Epidermal melanocyte (primary cell): ENCODE measurements at regions not wholly inside any gene's neighbourhood (a gene's known extent, or its start where the extent isn't known, plus 50 kb on each side); places are given as distances from the start of the nearest gene placed in this dataset.
"Not testable (repeated sequence)": the region's sequence is repeated elsewhere in the genome, so short reads cannot be mapped to it uniquely, and the experiment has no call there.

Source experiments
- DNase-seq: peaks from one replicate; pipeline ENCODE4 v3.0.0; 2011; ENCODE audit warnings: low spot score; ENCODE audit not compliant: insufficient read length

DNA sequence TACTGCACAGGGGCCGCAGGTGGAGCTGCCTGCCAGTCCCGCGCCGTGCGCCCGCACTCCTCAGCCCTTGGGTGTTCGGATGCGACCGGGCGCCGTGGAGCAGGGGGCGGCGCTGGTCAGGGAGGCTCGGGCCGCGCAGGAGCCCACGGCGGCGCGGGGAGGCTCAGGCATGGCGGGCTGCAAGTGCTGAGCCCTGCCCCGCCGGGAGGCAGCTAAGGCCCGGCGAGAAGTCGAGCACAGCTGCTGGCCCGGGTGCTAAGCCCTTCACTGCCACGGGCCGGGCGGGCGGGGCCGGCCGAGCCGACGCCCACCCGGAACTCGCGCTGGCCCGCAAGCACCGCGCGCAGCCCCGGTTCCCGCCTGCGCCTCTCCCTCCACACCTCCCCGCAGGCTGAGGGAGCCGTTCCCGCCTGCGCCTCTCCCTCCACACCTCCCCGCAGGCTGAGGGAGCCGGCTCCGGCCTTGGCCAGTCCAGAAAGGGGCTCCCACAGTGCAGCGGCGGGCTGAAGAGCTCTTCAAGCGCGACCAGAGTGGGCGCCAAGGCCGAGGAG is 653.7 kb downstream of the NR2F2 start:
- not testable (repeated sequence) for DNase-seq

- DNase-seq, result no peak
Observed at GRCh38 chr15:96992817-96993216, 662.3 kb downstream of the NR2F2 start.

- no peak for DNase-seq
Observed at GRCh38 chr15:96997538-96997937, 667.0 kb downstream of the NR2F2 start.

- DNase-seq, result no peak
Observed at GRCh38 chr15:97009031-97009431, 678.5 kb downstream of the NR2F2 start.

- no peak for DNase-seq
Observed at GRCh38 chr15:97012986-97013385, 682.5 kb downstream of the NR2F2 start.

DNA sequence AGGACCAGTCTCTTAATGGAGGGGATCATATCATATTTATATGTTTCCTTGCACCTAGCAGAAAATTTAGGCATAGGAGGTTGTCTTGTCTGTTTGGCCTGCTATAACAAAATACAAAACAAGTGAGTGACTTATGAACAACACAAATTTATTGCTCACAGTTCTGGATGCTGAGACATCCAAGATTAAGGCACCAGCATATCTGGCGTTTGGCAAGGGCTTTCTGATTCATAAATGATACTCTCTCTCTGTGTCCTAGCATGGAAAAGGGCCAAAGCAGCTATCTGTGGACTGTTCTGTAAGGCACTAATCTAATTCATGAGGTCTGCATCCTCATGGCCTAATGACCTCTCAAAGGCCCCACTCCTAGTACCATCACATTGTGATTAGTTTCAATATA is 683.0 kb downstream of the NR2F2 start:
- no peak for DNase-seq

DNA sequence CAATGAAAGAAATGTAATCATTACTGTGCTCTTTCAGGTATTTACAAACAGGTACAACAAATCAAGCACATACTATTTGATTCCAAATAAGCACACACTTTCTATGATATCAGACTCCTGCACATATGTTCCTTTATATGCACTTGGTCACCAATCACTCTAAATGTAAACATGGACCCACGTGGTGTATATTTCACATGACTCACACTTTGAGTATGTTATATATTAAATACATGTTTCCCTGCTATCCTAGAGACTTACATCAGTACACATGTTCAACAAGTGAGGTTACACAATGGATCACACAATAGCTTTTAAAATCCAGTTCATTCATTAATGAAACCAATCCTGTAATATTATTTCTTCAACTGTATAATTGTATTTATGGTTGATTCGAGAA is 683.5 kb downstream of the NR2F2 start:
- DNase-seq, result no peak

DNA sequence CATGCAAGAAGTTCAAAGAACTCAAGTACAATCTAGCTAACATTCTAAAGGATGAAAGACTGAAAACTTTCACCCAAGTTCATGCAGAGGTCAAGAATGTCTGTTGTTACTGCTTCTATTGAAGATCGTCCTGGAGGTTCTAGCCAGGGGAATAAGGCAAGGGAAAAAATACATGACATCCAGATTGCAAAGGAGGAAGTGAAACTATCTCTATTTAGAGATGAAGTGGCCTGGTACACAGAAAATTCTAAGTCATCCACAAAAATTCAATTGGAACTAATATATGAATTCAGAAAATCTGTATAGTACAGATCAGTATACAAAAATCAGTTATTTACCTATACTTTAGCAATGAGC is 693.0 kb downstream of the NR2F2 start:
- DNase-seq, result no peak

DNA sequence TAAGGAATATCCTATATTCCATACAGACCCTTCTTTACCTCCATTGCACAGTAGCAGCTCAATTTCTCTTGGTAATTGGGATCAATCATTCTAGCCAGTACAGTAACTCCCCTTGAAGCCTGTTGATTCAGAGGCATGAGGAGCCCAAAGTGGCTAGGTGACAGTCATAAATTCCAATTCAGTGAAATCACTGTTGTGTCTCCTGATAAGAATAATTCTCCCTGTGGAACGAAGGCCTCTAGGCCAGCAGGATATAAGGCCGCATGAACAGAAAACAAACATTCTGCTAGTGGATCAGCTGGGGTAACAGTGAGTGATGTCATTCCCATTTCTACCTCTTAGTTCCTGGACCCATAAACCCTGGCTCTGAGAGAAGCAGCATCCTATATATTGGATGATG is 696.3 kb downstream of the NR2F2 start:
- DNase-seq, result no peak

DNA sequence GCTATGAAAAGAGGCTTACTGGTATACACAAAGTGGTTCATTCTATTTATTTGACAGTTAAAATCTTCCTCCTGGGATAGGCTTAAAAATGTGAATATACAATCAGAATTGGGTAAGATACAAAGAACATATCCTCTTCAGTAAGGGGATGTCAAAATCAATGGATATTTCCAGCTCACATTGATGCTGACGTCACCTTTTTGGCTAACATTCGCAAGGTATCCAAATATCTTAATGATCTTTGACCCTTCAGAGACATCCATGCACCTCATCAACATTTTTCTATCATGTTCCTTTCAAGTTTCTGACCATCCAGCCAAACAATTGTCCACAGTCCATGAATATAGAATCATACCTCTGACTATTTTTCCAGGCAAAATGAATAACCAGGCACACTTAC is 697.3 kb downstream of the NR2F2 start:
- DNase-seq, result no peak

- DNase-seq, result no peak
Observed at GRCh38 chr15:97030251-97030650, 699.8 kb downstream of the NR2F2 start.

DNA sequence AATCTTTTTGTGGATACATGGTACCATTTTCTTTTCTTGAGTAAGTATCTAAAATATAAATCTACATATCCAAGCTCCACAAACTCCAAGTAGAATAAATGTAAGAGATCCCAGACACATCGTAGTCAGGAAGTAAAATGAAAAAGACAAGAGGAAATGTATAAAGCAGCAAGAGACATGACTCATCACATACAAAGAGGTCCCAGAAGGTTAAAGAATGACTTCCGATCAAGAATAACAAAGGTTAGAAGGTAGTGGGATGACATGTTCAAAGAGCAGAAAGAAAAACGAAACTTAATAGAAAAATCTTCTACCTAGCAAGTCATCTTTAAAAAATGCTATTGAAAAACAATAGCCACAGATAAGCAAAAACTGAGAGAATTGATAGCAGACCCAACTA is 705.8 kb downstream of the NR2F2 start:
- no peak for DNase-seq

DNA sequence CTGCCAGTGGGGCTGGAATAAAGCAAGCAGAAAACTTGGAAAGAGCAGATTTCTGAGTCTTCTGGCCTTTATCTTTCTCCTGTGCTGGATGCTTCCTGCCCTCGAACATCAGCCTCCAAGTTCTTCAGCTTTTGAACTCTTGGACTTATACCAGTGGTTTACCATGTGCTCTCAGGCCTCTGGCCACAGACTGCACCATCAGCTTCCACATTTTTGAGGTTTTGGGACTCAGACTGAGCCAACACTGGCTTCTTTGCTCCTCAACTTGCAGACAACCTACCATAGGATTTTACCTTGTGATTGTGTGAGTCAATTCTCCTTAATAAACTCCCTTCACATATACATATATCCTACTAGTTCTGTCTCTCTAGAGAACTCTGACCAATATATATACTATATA is 706.6 kb downstream of the NR2F2 start:
- no peak for DNase-seq

DNA sequence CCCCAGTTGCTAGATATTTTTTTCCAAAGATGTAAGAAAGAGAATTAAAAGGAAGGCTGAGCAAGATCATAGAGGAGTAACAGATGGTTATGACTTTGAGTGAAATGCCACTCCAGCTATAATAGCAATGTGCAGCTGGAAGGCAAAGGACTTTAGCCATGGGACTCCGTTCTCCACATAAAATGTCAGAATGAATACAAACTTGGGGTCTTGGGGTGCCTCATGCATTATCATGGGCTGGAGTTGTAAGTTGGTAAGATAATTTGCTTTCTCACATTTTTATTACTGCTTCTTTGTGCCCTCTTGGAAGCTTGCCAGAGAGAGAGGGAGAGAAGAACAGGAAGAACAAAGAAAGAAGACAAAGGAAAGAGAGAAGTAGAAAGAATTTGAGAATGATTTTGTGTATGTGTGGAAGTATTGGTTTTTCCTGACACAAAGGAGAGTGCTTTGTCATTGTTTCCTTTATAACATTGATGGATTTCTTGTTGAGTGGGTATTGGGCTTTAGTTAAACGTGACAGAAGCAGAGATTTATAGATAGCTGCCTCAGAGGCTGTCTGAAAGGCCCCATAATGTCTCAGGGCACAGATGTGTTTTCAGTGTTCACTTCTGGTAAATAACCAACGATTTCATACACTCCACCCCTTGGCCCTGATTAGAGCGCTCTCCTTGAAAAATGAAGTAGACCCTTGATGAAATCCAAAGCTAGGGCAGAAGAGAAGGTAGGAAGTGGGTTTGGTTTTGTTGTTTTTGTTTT is 715.3 kb downstream of the NR2F2 start:
- DNase-seq, result no peak

- DNase-seq, result no peak
Observed at GRCh38 chr15:97052513-97052912, 722.0 kb downstream of the NR2F2 start.

GRCh38 chr15:97053635-97054034 is 723.1 kb downstream of the NR2F2 start:
- DNase-seq, result no peak

- DNase-seq, result no peak
Observed at GRCh38 chr15:97057503-97057902, 727.0 kb downstream of the NR2F2 start.

DNA sequence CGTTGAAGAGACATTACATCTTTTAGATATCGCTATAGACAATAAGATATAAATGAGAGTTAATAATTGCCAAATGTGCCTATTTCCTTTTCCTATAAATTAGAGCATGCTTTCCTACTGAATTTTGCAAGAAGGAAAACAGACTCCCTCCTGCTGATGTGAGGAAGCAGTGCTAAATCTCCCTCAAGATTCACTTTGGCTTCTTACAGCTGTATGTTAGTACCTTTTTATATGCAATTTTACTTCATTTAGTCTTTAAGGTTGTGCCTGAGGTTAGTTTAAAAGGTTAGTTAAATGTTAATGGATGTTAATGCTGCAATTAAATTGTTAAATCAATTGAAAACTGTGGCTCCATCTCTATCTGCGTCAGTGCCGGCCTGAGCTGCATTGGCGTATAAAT is 728.8 kb downstream of the NR2F2 start:
- DNase-seq, result no peak

DNA sequence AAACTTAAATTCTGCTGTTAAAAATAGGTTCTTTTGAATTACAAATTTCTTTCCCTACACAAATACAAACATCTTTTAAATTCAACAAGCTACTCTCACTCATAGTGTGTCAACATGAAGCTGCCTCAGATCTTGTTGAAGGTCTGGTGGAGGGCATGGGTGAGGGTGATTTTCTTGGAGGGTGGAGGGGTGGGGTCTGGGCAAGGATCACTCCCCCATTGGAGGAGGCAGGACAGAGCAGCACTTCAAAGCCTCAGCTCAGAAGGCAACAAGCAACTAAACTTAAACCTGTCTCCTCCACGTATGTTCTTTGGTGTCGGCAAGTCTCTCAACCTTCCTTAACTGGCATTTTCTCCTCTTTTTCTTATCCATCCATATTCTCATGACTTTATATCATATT is 730.9 kb downstream of the NR2F2 start:
- DNase-seq, result no peak

- no peak for DNase-seq
Observed at GRCh38 chr15:97071668-97072067, 741.2 kb downstream of the NR2F2 start.

- DNase-seq, result no peak
Observed at GRCh38 chr15:97072545-97072944, 742.0 kb downstream of the NR2F2 start.

DNA sequence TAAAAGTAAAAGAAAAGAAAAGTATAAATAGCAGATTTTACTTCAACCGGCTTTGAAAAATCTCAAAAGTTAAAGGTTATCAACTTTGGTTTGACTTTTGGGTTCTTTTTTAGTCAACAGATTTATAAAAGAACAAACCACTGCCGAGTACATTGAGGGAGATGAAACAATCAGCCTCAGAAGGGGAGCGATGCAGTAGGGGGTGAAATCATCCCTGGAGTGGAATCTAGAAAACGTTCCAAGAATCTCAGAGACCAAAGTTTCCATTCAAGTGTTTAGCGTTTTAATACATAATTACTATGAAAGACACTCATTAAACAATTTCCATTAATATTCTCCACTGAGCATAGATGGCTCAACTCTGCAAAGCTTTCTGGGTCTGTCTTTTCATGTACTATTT is 745.5 kb downstream of the NR2F2 start:
- no peak for DNase-seq

DNA sequence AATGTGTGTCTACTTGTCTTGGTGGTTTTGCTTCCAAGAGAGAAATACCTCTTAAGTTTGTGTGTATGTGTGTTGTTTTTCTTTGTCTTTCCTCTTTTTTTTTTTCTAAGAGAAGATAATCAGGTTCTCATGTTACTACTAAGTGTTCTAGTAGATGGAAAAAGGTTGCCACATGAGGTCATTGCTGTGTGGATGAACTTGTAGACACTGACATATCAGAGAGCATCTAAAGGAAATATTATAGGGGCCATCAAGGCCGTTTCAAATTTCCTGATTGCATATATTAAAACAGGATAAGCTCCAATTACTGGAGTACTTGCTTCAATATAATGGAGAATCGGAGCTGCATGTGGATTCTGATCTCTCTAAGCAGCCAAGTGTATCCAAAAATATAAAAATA is 747.5 kb downstream of the NR2F2 start:
- no peak for DNase-seq

GRCh38 chr15:97078591-97078990 is 748.1 kb downstream of the NR2F2 start:
- no peak for DNase-seq
